ENCODE measurements at regions not wholly inside any gene's neighbourhood (a gene's known extent, or its start where the extent isn't known, plus 50 kb on each side); places are given as distances from the start of the nearest gene placed in this dataset.

DNA sequence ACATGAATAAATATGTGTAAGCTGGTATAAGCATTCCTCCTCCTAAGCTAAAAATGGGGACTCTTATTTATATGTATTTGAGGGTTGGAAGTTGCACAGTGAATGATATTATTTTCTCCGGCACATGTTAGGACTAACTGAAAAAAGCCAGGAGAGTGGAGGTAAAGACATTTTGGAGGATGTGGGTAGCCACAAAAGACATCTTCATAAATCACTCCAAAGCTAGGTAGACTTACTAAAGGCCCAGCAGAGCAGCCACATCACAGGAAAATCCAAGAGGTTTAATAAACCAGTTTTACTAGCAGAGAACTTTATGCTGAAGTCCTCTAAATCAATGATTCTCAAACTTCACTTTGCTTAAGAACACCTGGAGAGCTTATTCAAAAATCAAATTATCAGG, 424.7 kb downstream of the KCTD12 start:
- H3K9me3 Mint-ChIP-seq, result peaks cover 0 to 1% (median 0%) of the 10 kb centered on the region in 3 donors
- H3K4me3 Mint-ChIP-seq, result no peak overlapping the region
- H3K27me3 Mint-ChIP-seq, result no peaks in the 10 kb centered on the region
- H3K36me3 Mint-ChIP-seq, result no peaks in the 10 kb centered on the region
- no peak overlapping the region for H3K27ac Mint-ChIP-seq
- no peaks in the 10 kb centered on the region for H3K4me1 Mint-ChIP-seq

DNA sequence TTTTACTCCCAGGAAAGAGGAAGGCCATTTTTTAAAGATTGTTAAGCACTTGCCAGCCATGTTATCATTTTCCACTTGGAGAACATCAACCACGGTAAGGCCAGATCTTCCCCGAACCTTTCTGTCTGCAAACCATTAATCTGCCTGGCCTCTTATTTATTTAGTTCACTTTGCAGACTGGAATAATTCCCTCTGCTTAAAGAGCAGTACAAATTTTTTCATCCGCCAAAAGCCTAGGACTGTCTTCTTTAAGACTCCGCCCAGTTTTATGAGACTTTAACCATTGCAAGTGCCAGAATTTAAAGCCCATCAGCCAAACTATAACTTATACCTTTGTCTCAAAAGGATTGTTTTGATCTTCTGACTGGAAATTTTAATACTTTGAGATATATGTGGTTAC, 426.3 kb downstream of the KCTD12 start:
- H3K27me3 Mint-ChIP-seq, result no peaks in the 10 kb centered on the region
- H3K9me3 Mint-ChIP-seq, result no peaks in the 10 kb centered on the region
- H3K36me3 Mint-ChIP-seq, result no peaks in the 10 kb centered on the region
- no peak overlapping the region for H3K27ac Mint-ChIP-seq
- no peaks in the 10 kb centered on the region for H3K4me1 Mint-ChIP-seq
- H3K4me3 Mint-ChIP-seq, result no peak overlapping the region

DNA sequence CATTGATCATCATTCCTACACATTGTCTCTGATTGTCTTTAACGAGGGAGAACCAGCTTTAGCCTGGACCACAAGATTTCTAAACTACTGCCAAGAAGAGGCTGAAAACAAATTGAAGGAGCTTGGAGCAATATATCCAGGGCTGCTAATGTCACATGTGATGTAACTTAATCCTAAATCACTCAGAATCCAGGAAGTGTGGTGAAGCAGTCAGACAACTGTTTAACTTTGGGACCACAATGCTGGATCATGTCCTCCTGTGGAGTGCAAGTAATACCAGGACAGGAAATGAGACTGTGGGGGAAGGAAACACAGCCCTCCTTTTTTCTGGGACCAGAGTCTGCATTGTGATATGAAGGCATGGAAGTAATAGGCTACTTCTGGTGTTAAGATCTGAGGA, 430.2 kb downstream of the KCTD12 start:
- H3K36me3 Mint-ChIP-seq, result no peaks in the 10 kb centered on the region
- no peak overlapping the region for H3K4me3 Mint-ChIP-seq
- H3K27me3 Mint-ChIP-seq, result no peaks in the 10 kb centered on the region
- no peak overlapping the region for H3K27ac Mint-ChIP-seq
- no peaks in the 10 kb centered on the region for H3K4me1 Mint-ChIP-seq
- peaks cover 6 to 15% (median 7%) of the 10 kb centered on the region in 3 donors for H3K9me3 Mint-ChIP-seq

DNA sequence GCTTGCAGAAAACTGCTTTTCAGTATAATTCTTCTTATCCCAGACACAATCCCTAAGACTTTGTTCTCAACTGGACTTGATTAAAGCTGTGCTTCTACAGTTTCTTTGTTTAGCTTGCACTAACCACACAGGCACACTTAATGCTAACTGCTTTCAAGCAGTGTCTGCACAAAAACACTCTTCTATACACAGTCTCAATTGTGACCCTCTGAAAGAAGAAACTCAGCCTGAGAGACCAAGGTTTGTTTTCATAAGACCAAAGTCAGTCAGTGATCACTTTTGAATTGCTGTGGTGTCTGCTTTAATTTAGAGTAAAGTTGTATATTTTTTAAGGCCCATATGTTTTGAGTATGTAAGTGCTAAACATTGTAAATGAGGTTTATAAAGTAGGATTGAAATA, 431.2 kb downstream of the KCTD12 start:
- Mint-ChIP-seq H3K27me3 (no peaks in the 10 kb centered on the region), H3K27ac (no peak overlapping the region), H3K4me1 (no peaks in the 10 kb centered on the region), H3K9me3 (peaks cover 6 to 17% (median 10%) of the 10 kb centered on the region in 3 donors), H3K36me3 (no peaks in the 10 kb centered on the region), H3K4me3 (no peak overlapping the region)

DNA sequence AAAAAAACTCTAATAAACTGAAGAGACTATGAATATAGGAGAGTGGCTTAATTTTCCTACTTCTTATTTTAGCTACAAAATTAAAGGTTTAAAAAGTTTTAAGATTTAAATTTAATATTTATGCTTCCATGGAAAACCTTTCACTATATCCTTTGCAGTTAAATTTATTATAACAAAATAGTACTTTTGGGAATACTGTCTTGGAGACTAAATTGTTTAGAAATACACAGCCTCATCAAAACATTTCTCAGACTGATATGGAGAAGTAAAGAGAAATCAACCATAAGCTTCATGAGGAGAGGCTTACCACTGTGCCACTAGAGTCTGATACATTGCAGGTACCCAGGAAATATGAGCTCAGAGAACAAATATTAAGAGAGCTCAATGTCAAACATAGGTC, 436.5 kb downstream of the KCTD12 start:
- Mint-ChIP-seq H3K27ac (no peak overlapping the region), H3K36me3 (no peaks in the 10 kb centered on the region), H3K9me3 (peaks cover 6 to 17% (median 10%) of the 10 kb centered on the region in 3 donors), H3K4me3 (no peak overlapping the region), H3K27me3 (no peaks in the 10 kb centered on the region), H3K4me1 (no peaks in the 10 kb centered on the region)

DNA sequence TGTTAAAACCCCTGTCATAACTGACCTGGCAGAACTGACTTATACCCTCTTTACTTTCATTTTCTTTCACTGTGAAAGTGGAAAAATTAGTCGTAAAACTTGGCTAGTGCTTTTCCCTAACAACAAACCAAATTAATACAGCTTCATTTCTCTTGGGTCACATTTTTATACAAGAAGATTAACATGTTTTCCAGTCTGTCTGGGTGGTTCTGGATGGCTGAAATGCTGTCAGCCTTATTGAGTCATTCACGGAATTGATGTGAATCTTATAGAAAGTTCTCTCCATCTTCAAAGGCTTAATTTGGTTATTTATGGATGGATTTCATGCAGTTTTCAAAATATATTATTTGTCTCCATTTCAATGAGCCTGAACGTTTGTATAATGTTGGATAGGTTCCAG, 440.0 kb downstream of the KCTD12 start:
- Mint-ChIP-seq H3K4me1 (no peaks in the 10 kb centered on the region), H3K27me3 (no peaks in the 10 kb centered on the region), H3K9me3 (peaks cover 4 to 6% (median 4%) of the 10 kb centered on the region in 3 donors)

DNA sequence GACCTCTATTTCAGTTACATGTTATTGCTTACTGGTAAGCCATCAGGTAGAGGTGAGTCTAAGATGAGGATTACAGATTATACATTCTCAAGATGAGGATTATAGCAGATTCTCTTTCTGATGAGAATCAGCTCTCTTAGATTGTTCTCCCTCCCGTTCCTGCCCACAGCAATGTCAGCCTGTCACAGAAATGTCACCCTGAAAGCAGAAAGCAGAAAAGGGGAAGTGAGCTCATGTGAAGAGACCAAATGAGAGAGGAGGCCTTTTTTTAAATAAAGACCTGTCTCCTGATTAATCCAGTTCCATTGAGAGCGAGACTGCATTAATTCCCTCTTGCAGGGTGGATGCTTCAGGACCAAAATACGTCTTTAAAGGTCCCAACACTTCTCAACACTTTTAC, 445.6 kb downstream of the KCTD12 start:
- Mint-ChIP-seq H3K27me3 (no peaks in the 10 kb centered on the region), H3K4me3 (no peak overlapping the region), H3K4me1 (peaks cover 0 to 3% (median 2%) of the 10 kb centered on the region in 3 donors), H3K9me3 (peaks cover 0 to 3% (median 0%) of the 10 kb centered on the region in 3 donors), H3K27ac (no peak overlapping the region), H3K36me3 (peaks cover 2% of the 10 kb centered on the region)

More for the DNA sequence above, 440.0 kb downstream of the KCTD12 start:
- no peaks in the 10 kb centered on the region for H3K36me3 Mint-ChIP-seq
- no peak overlapping the region for H3K27ac Mint-ChIP-seq
- H3K4me3 Mint-ChIP-seq, result no peak overlapping the region

DNA sequence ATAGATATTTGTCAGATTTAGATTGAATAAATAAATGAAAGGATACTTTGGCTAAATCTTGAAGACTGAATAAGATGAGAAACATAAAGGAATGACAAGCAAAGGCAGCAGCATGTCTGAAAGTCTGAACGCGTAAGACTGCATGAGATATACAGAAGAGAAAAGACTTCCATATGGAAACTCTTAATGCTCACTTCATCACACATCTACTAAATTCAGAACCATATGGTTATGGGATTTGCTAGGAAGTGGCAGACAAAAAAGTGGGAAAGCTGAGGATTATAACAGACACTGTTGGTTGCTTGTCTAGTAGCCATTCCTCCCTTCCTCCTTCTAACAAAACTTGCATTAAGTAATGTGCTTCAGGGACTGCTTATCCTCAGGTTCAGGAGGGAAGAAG, 446.7 kb downstream of the KCTD12 start:
- Mint-ChIP-seq H3K4me3 (no peak overlapping the region), H3K36me3 (peaks cover 2% of the 10 kb centered on the region), H3K27ac (no peak overlapping the region), H3K4me1 (peaks cover 0 to 3% (median 2%) of the 10 kb centered on the region in 3 donors), H3K9me3 (peaks cover 0 to 2% (median 0%) of the 10 kb centered on the region in 3 donors), H3K27me3 (no peaks in the 10 kb centered on the region)

DNA sequence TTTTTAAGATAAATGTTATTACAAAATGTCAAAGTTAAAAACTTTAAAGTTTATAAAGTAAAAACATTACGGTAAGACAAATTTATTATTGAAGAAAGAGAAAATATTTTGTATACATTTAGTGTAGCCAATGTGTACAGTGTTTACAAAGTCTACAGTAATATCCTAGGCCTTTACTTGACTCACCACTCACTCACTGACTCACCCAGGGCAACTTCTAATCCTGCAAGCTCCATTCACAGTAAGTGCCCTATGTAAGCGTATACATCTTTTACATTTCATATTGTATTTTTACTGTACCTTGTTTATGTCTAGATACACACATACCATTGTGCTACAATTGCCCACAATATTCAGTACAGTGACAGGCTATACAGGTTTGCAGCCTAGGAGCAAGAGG, 448.2 kb downstream of the KCTD12 start:
- Mint-ChIP-seq H3K27ac (no peak overlapping the region), H3K36me3 (peaks cover 2% of the 10 kb centered on the region), H3K9me3 (no peaks in the 10 kb centered on the region), H3K4me3 (no peak overlapping the region), H3K4me1 (peaks cover 0 to 3% (median 2%) of the 10 kb centered on the region in 3 donors), H3K27me3 (no peaks in the 10 kb centered on the region)

DNA sequence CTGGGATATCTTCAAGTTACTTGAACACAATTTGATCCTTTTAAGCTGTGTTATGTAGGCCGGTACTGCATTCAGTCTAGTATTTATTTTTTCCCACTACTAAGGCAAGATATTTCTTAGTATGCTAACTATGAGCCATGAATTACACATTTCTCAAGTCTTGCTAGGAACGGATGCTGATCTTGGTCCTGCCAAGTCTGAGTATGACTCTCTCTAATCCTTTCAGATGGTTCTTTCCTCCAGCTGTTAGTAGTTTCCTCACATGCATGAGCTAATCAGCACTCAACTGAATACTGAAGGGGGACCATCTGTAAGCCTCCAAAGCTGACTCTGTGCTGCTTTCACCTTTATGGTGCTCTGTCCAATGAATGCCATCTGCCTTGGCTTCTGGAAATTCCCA, 460.3 kb downstream of the KCTD12 start:
- Mint-ChIP-seq H3K9me3 (no peaks in the 10 kb centered on the region), H3K4me3 (no peak overlapping the region), H3K27ac (no peak overlapping the region), H3K36me3 (no peaks in the 10 kb centered on the region), H3K27me3 (no peaks in the 10 kb centered on the region), H3K4me1 (no peaks in the 10 kb centered on the region)

DNA sequence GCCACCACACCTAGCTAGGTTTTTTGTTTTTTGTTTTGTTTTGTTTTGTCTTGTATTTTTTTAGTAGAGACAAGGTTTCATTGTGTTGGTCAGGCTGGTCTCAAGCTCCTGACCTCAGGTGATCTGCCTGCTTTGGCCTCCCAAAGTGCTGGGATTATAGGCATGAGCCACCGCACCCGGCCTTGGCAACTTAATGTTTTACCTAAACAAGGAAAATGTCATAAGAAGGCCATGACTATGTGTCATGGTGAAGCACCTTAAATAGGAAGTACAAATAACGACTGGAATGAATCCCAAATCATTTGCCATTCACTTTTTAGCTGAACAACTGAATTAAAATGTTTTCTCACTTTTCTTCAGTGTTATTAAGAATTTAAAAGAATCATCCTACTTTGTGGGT, 465.2 kb downstream of the KCTD12 start:
- no peaks in the 10 kb centered on the region for H3K9me3 Mint-ChIP-seq

DNA sequence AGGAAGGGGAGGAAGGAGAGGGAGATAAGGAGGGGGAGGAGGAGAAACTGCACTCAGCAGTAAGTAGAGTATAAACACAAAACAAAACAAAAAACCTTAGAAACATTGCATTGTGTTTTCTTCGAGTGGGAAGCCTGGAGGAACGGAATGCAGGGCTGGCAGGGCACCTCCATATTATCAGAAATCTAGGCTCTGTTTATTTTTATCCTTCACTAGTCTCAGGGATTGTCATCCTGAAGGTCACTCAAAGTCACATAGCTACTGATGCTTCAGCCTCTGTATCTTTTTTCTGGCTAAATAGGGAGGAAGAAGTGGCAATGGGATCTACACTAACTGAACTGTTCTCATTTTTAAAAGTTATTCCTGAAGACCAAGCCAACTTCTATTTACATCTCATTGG, 467.8 kb downstream of the KCTD12 start:
- H3K27ac Mint-ChIP-seq, result no peak overlapping the region
- H3K4me3 Mint-ChIP-seq, result no peak overlapping the region
- H3K9me3 Mint-ChIP-seq, result no peaks in the 10 kb centered on the region
- no peaks in the 10 kb centered on the region for H3K4me1 Mint-ChIP-seq
- H3K36me3 Mint-ChIP-seq, result no peaks in the 10 kb centered on the region
- H3K27me3 Mint-ChIP-seq, result peaks cover 3% of the 10 kb centered on the region

More for the DNA sequence above, 465.2 kb downstream of the KCTD12 start:
- Mint-ChIP-seq H3K4me1 (no peaks in the 10 kb centered on the region), H3K27ac (no peak overlapping the region), H3K27me3 (peaks cover 3% of the 10 kb centered on the region), H3K36me3 (no peaks in the 10 kb centered on the region), H3K4me3 (no peak overlapping the region)

DNA sequence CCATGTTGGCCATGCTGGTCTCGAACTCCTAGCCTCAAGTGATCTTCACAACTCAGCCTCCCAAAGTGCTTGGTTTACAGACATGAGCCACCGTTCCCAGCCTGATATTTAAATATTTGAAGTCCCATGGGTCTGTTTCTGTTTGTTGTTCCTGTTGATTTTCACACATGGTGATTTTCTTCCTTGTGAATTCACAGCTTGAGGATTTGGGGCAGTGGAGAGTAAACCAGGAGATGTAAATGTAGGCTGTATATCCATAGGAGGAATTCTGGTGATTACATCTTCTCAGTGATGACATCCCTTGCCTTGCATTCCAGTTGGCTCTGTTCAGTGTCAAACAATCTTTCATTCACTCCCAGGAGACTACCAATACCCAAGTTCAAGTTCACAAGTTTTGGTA, 471.9 kb downstream of the KCTD12 start:
- Mint-ChIP-seq H3K4me1 (no peaks in the 10 kb centered on the region), H3K4me3 (no peak overlapping the region), H3K9me3 (no peaks in the 10 kb centered on the region), H3K27ac (no peak overlapping the region), H3K36me3 (no peaks in the 10 kb centered on the region), H3K27me3 (peaks cover 4% of the 10 kb centered on the region)

DNA sequence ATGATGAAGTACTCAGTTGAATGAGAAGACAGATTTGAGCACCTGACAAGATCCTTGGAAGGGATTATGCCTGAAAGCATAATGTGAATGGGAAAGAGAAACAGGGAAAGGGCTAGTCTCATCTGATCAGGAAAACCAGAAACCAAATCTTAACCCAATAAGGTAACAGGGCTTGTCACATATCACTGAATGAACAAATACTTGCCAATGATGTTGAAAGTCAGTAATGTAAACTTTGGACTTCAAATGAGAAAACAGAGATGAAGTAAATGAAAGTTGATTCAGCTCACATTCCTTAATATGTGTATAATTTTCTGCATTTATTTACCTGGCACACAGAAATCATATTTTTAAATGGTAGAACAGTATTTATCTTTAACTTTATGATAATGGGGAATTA, 480.0 kb downstream of the KCTD12 start:
- no peak overlapping the region for H3K27ac Mint-ChIP-seq
- H3K27me3 Mint-ChIP-seq, result peaks cover 3% of the 10 kb centered on the region
- H3K36me3 Mint-ChIP-seq, result peaks cover 2% of the 10 kb centered on the region
- H3K4me3 Mint-ChIP-seq, result no peak overlapping the region
- no peaks in the 10 kb centered on the region for H3K4me1 Mint-ChIP-seq
- peaks cover 0 to 1% (median 0%) of the 10 kb centered on the region in 3 donors for H3K9me3 Mint-ChIP-seq

DNA sequence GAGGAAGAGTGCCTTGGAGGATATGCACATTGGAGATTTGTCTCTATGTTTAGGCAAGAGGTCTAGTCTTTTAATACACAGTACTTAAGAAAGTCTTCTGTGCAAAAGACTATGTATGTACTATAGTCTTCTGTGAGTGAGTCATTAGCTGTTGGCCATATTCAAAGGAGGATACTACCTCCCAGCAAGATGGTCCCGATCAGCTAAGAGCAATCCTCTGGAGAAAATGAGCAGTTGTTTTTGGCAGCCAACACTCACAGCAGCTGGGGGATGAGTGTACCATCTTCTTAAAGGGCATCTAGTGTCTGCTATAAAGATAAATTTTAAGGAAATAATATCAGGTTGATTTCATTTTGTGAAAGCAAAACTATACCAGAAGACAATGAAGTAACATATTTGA, 487.8 kb downstream of the KCTD12 start:
- H3K27me3 Mint-ChIP-seq, result no peaks in the 10 kb centered on the region
- H3K9me3 Mint-ChIP-seq, result peaks cover 0 to 5% (median 2%) of the 10 kb centered on the region in 3 donors
- no peaks in the 10 kb centered on the region for H3K4me1 Mint-ChIP-seq
- H3K27ac Mint-ChIP-seq, result no peak overlapping the region
- no peaks in the 10 kb centered on the region for H3K36me3 Mint-ChIP-seq
- H3K4me3 Mint-ChIP-seq, result no peak overlapping the region

DNA sequence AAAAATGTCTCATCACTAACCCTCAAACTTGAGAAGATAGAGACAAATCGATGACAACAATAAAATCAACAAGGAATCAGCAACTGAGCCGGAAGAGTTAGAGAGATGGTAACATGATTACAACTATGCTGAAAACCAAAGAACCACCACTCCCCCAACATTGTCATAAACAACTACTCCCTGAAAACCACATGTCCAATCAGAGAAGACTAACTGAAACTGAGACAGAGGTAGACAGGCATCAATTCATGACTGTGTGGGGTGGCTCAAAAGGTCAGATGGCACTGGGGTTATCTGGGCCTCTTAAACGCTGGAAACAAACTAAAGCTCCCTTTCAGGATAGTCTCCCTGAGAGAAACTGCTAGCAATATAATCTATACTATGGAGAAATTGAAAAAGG, 488.8 kb downstream of the KCTD12 start:
- H3K9me3 Mint-ChIP-seq, result peaks cover 0 to 5% (median 2%) of the 10 kb centered on the region in 3 donors
- H3K4me3 Mint-ChIP-seq, result no peak overlapping the region
- H3K4me1 Mint-ChIP-seq, result no peaks in the 10 kb centered on the region
- no peaks in the 10 kb centered on the region for H3K36me3 Mint-ChIP-seq
- H3K27ac Mint-ChIP-seq, result no peak overlapping the region
- H3K27me3 Mint-ChIP-seq, result no peaks in the 10 kb centered on the region

DNA sequence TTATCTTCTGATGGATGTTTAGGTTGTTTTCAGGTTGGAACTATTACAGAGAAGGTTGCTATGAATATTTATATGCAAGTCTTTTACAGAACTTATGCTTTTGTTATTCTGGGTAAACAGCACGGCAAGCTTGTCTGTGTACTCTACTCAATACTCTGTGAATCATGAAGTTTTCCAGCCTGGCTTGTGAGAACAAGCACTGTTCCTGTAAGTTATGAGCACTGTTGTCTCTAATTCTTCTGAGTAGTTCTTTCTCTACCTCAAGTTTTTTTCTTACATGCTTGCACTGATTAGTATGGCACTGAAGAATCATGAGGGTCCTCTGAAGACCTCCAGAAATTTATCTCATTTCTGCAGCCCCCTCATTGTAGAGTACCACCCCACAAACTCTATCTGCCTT, 496.9 kb downstream of the KCTD12 start:
- Mint-ChIP-seq H3K27ac (no peak overlapping the region), H3K9me3 (no peaks in the 10 kb centered on the region), H3K36me3 (no peaks in the 10 kb centered on the region), H3K4me1 (no peaks in the 10 kb centered on the region), H3K27me3 (no peaks in the 10 kb centered on the region), H3K4me3 (no peak overlapping the region)

All from IgD-negative memory B cell (primary cell).